Panc1 (cell line): ENCODE measurements at regions not wholly inside any gene's neighbourhood (a gene's known extent, or its start where the extent isn't known, plus 50 kb on each side); places are given as distances from the start of the nearest gene placed in this dataset.

Experiments used
- CTCF ChIP-seq: fragments of 450-650 bp; IDR thresholded peaks from 2 replicates; pipeline ENCODE4 v1.5.1; 2017; ENCODE audit warnings: mild to moderate bottlenecking
- POLR2AphosphoS5 ChIP-seq: IDR thresholded peaks from 2 replicates; pipeline ENCODE4 v1.6.1; 2012; ENCODE audit warnings: mild to moderate bottlenecking, low read depth, low read length, moderate library complexity
- TCF7L2 ChIP-seq: IDR thresholded peaks from 2 replicates; pipeline ENCODE4 v1.6.1; 2011; ENCODE audit warnings: mild to moderate bottlenecking, low read depth, low read length, inconsistent platforms

DNA sequence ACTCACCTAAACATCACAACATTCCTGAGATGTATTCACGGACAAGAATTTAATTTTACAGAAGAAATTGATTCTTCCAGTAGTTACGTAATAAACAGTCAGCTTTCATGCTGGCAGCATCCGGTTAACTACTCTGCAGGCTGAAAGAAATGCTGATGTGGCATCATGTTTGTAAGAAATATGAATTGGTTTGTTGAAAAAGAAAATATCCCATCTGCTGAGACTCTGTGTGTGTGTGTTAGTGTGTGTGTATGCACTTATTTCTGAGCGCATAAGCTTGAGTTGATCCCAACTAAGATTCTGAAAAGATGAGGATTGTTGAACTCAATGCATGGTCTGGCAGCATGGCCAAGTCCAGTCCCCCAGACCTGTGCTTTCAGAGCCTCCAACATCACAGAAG lies 74.3 kb upstream of the FAM216B start:
- no peak for TF ChIP-seq CTCF
- TF ChIP-seq POLR2AphosphoS5 = no peak
- no peak for TF ChIP-seq TCF7L2
